Testis (tissue), 2 donors: ENCODE measurements at regions not wholly inside any gene's neighbourhood (a gene's known extent, or its start where the extent isn't known, plus 50 kb on each side); places are given as distances from the start of the nearest gene placed in this dataset.

Experiments
- CTCF ChIP-seq, 3 experiments: fragments of 450-650 bp in 2 of 3; fragments of 200-600 bp in 1 of 3; sonication (generic) in 1 of 3; IDR thresholded peaks; one replicate each; pipeline ENCODE4 v1.5.1; 2016 to 2019; ENCODE audit warnings: antibody characterized with exemption in 3 of 3, mild to moderate bottlenecking in 2 of 3, moderate library complexity in 1 of 3
- POLR2A ChIP-seq: fragments of 450-650 bp; IDR thresholded peaks from one replicate; pipeline ENCODE4 v1.6.1; 2017; ENCODE audit warnings: antibody characterized with exemption, mild to moderate bottlenecking, moderate library complexity

- TF ChIP-seq POLR2A, result no peak
- TF ChIP-seq CTCF (IDR thresholded peaks at IDR 0.05), result no peak
Observed at GRCh38 chr21:18002393-18002792, 183.2 kb upstream of the C21orf91 start.
